Effector CD4-positive, alpha-beta T cell (primary cell): ENCODE measurements at regions not wholly inside any gene's neighbourhood (a gene's known extent, or its start where the extent isn't known, plus 50 kb on each side); places are given as distances from the start of the nearest gene placed in this dataset.

Experiments
- DNase-seq: peaks from one replicate; pipeline ENCODE4 v3.0.0-alpha.2; 2020

DNA sequence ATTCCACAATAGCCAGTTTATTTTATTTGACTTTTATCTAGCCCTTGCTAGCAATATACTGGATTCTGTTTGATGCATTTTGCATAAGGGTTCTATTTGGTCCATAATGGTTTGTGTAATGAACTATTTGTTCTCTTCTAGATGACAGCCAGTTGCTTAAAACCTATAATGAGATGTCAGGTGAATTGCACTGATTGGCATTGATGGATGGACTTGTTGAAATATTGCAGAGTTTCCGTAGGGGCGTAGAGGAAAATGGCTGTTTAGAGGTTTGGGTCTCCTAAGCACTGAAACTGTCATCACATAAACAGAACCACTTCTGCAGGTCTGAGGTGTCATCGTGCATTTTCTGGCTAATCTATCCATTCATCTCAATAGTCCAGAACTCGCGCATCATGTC lies 124.9 kb upstream of the HDAC9 start:
- no peak for DNase-seq

DNA sequence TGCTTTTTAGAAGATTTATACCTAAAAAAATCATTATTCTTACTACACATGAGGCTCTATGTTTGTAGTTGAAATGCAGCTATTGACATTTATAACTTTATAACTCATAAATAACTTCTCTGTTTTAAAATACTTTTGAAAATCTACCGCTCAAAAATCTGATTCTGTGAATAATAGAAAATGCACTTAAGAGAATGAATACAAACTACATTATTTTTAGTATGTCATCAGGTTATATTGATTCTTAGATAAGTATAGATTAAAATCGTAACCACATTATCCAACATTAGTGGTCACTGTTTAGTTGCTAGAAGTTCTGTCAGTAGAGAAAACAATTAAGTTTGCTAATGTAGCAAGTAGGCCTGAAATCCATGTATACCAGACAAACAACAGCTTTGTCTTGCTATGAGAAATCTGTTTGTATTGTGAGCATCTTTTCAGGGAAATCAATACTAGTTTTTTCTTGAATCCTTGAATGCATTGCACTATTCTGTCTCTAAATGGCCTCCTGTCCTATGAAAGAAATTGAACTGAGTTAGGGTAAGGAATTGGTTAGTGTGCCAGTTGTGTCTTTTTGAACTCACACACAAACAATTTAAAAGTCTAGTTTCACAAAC lies 116.5 kb upstream of the HDAC9 start:
- no peak for DNase-seq

GRCh38 chr7:18384491-18385143 lies 110.9 kb upstream of the HDAC9 start:
- DNase-seq: no peak

DNA sequence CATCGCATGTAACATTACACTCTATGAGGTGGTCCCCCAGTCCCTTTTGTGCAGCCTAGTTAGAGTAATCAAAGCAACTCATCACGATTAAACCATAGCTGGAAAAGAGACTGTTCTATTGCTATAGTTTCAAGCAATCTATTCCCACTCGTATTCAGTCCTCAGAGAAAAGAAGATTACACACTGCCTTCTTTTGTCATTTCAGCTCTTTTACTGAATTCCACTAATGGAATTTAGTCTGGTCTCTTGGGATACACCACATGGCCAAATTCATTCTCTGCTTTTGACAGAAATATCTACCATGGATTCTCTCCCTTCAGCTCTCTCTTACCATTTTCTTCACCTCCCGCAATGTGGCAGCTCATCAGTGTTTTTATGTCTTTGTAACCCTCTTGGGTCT lies 108.9 kb upstream of the HDAC9 start:
- no peak for DNase-seq

GRCh38 chr7:18387191-18387735 lies 108.3 kb upstream of the HDAC9 start:
- no peak for DNase-seq

- DNase-seq: no peak
Measured at GRCh38 chr7:18390535-18390907, 105.0 kb upstream of the HDAC9 start.

- DNase-seq: no peak
Measured at GRCh38 chr7:18393465-18394118, 102.0 kb upstream of the HDAC9 start.

GRCh38 chr7:18395868-18396267 lies 99.7 kb upstream of the HDAC9 start:
- no peak for DNase-seq

GRCh38 chr7:18396953-18397352 lies 98.6 kb upstream of the HDAC9 start:
- no peak for DNase-seq

DNA sequence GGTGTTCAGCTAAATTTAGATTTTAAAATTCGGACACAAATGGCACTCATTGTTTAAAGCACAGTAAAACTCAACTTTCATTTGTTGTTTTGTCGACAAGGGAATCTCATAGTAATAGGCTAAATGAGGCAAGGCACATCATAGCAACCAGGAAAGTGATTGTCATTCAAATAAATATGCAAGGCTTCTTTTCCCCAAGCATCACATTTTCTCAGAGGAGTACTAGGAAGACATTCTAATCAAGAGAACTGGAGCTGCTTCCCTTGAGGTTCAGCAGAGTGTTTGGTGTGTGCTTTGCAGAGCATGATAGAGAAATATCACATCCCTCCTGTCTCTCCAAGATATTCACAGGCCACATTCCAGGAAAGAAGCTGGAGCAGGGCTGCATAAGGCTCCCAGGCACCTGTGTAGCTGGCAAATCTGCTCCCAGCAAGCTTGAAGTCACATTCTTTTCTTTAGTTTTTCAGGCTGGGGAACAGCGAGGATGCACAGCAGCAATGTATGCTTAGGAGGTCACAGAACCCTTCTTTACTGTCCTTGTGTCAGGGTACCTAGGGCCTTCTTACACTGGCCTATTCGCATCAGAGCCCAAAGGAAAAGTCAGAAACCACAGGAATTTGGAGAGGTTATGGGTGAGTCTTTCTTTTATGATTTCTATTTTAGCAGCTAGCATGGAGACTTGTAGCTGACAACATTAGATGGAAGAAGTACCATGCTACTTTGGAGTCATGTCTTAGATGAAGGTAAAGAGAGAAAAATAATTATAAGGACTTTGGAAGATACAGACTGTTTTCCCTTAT lies 95.9 kb upstream of the HDAC9 start:
- DNase-seq: no peak

DNA sequence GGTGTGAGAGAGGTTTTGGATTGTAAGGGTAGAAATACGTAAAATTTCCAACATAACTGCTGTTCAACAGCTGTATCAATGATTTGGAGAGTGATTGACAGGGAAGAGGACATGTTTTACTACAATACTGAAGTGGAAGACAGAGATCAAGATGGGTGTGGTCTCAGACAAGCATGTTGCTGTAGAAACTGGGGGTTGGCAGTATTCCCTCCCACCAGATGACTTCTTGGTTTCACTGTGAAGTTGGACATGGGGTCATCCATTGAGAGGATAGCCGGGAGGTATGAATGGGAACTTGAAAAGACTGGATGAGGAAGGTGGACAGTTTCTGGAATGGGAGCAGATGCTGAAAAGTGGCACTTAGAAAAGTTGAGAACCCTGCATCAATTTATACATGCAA lies 95.3 kb upstream of the HDAC9 start:
- no peak for DNase-seq

DNA sequence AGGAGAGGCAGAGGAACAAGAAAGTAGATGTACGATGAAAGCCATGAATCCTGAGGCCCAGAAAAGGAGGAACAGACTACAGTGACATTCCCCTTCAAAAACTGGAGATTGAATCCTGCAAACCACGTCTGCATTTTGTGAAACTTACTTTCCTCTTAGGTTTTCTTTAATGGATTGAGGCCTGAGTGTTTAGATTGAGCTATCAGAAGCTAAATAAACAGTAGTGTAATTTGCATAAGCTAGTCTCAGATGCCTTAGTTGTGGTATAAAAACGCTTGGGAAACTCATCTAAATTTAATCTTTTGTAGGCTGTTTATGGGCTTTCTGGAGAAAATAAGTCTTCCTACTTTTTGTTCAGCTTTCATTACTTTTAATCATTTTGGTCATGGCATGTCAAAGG lies 94.8 kb upstream of the HDAC9 start:
- no peak for DNase-seq

- no peak for DNase-seq
Measured at GRCh38 chr7:18401757-18402156, 93.8 kb upstream of the HDAC9 start.

DNA sequence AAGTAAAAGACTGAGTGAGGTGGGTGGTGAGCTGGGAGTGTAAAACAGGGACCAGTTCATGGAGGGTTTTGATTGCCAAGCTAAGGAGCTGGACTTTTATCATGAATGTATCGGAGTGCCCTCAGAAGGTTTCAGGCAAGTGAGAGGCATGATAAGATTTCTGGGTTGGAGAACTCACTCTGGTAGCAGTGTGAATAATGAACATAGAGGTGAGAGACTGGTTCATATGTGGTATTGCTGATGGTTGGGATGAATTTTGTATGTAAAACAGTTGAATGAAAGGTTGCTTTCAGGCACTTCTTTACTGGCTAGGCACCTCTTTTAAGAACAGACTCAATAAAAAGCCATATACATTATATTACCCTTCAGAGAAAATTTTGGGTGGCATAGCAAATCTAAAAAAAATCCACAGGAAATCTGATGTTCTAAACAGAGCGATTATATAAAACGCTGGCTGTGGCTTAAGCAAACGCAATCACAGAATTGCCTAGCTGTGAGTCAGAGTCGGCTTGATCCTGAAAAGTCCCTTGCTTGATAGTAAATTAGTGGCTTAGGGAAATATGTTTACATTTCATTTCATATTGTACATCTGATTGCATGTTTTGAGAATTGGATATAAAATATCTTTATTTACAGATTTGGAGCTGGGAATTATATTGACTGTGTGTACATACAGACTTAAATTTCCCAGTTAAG lies 92.9 kb upstream of the HDAC9 start:
- DNase-seq: no peak

DNA sequence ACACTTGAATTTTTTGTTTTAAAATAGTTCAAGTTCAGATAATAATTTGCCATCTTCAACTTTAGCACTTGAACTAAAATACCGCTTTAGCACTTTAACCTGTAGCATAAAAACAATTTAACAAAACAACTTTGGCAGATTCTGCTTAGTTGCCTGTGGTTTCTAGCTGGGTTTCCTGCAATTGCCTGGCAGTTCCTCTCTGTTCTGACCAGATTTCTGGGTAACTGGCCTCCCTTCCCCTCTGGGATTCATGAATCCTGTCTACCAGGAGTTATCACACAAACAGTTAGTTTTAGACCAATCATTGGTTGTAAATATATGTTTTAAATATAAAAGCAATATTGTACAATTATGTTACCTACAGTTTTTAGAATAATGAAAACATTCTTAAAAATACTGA lies 89.8 kb upstream of the HDAC9 start:
- DNase-seq: no peak

- DNase-seq: no peak
Measured at GRCh38 chr7:18407385-18407784, 88.2 kb upstream of the HDAC9 start.

DNA sequence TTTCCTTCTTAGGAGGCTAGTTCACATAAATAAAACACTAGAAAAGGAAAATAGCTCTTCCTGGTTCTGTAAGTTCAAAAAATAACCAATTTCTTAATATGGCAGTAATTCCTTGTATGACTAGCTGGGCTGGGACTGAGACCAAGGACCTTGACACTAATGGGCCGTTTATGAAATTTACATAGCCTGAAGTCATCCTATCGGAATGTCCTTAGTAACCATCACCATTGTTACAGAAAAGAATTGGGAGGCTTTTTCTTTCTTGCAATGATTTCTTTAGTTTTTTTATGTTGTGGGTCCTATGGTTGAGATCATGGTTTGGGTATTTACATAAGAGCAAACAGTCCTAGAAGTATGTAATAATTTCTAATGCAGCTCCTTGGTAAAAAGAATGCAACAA lies 87.1 kb upstream of the HDAC9 start:
- no peak for DNase-seq

- DNase-seq: no peak
Measured at GRCh38 chr7:18408868-18409267, 86.7 kb upstream of the HDAC9 start.

DNA sequence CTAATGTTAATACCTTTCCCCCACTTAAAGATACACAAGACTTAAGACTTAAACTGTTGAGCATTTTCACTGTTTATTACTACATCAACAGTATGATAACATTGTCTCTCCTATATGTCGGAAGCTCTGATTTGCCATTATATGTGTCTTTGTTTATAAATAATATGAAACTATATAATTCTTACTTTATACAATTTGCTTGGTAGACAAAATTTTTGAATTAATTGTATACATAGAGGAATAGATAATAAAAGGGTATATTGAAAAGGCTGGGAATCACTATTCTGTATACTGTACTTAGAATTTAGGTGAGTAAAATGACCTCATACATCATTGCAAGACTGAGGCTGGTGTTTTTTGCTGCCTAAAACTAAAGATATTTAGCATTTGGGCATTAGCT lies 82.1 kb upstream of the HDAC9 start:
- no peak for DNase-seq

GRCh38 chr7:18414885-18415284 lies 80.7 kb upstream of the HDAC9 start:
- no peak for DNase-seq

DNA sequence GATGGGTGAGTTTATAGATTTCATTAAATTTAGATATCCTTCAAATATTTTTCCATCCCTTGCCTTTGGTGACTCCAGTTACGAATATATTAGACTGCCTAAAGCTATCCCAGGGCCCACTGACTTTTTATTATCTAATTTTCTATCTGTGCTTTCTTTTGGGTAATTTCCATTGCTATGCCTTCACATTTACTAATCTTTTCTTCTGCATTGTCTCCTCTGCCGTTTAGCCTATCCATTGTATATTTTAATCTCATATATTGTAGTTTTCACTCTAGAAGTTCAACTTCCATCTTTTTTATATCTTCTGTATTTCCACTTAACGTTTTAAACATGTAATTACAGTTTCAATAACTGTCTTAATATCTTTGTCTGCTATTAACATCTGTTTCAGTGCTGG lies 78.6 kb upstream of the HDAC9 start:
- no peak for DNase-seq

GRCh38 chr7:18419456-18419855 lies 76.1 kb upstream of the HDAC9 start:
- no peak for DNase-seq

GRCh38 chr7:18420108-18420507 lies 75.4 kb upstream of the HDAC9 start:
- no peak for DNase-seq
